ENCODE measurements at regions not wholly inside any gene's neighbourhood (a gene's known extent, or its start where the extent isn't known, plus 50 kb on each side); places are given as distances from the start of the nearest gene placed in this dataset.

GRCh38 chr13:29679396-29680053 is 84.0 kb upstream of the SLC7A1 start (continued):
- TF ChIP-seq SKIL (IDR thresholded peaks at IDR 0.05; ENCODE audit: low read depth, poor library complexity, severe bottlenecking) (no peak), USF2 (IDR thresholded peaks at IDR 0.05; ENCODE audit: borderline replicate concordance, low read depth, low read length) (no peak), KAT2A (conservative IDR thresholded peaks at IDR 0.05; ENCODE audit: control insufficient read depth, low read depth, low read length) (no peak), MXI1 (IDR thresholded peaks at IDR 0.05; ENCODE audit: low read depth, low read length) (no peak), FOXM1 (IDR thresholded peaks at IDR 0.05; ENCODE audit: low read depth, low read length) (no peak), RUNX3 (IDR thresholded peaks at IDR 0.05; ENCODE audit: low read length) (no peak), ZNF592 (IDR thresholded peaks at IDR 0.05) (no peak), ZNF384 (IDR thresholded peaks at IDR 0.05; ENCODE audit: borderline replicate concordance, low read depth, low read length) (no peak)

Data from GM12878 (cell line).